Activated CD4-positive, alpha-beta T cell treated with anti-CD3 and anti-CD28 coated beads, Interleukin-2, Interleukin-4, amounts not matched to agents 100 ng/mL and 50 ng/mL, durations not matched to agents 16 hours and 8 hours (primary cell): ENCODE measurements at regions not wholly inside any gene's neighbourhood (a gene's known extent, or its start where the extent isn't known, plus 50 kb on each side); places are given as distances from the start of the nearest gene placed in this dataset.

Source experiments
- DNase-seq: peaks from one replicate; pipeline ENCODE4 v3.0.0-alpha.2; 2020; ENCODE audit warnings: low spot score

DNA sequence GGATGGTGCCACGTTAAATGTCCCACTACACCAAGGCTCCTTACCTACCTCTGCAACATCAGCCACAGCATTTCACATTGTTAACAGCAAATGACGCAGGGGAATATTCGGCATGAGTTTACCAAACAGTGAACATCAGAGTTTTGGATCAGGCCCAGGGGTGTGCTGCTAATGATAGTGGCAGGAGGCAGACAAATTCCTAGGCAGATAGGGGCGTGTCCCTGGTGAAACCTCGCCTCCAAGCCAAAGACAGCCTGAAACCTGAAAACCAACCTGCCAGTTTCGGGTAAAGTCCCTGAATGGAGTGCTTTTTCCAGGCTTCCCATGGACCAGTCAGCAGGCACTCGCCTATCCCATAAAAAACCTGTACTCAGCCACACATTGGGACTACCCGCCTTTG lies 133.6 kb downstream of the SH3BGRL2 start:
- no peak for DNase-seq

DNA sequence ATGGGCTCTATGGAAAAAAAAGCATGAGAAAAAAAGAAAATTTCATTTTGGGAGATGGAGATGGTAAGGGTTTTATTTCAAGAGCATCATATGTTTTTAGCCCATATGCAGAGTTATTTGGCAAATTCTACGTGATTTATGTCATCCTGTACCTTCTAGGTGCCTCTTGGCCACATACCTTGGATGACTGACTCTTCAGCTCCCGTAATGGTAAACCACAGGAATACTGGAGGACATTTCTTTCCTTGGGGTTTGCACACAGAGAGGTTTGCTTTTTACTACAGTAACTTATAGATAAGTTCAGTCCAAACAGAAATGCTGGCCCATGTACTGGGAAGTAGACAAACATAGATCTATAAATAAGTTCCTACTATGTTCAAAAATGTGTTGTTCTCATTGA lies 132.2 kb downstream of the SH3BGRL2 start:
- DNase-seq = no peak

DNA sequence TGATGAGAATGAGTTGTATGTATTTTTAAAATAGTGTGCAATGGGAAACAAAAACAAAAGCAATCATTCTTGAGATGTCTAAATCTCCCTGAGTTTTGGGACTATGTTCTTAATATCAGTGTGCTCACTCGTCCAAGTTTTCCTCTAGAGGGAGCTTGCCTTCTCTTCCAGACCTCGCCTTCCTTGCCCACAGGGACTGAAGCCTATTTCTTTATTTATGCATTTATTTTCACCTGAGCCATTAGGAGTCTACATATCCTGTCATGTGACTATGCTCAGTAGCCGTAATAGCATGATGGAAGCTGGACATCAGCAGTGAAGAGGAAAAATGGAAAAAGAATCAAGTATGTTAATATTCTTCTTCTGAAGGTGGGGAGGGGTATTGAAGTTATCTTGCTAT lies 131.2 kb downstream of the SH3BGRL2 start:
- DNase-seq = no peak

- no peak for DNase-seq
Measured at GRCh38 chr6:79756496-79756895, 125.4 kb downstream of the SH3BGRL2 start.

- no peak for DNase-seq
Measured at GRCh38 chr6:79755967-79756366, 124.8 kb downstream of the SH3BGRL2 start.
